Colonic mucosa (tissue), 4 donors: ENCODE measurements at regions not wholly inside any gene's neighbourhood (a gene's known extent, or its start where the extent isn't known, plus 50 kb on each side); places are given as distances from the start of the nearest gene placed in this dataset.

Experiments used
- DNase-seq: peaks from one replicate; pipeline ENCODE4 v3.0.0-alpha.2; 2020
- H3K27ac ChIP-seq: fragments of 200-600 bp; one replicate; pipeline ENCODE4 v1.8.0; 2021
- H3K27me3 ChIP-seq: fragments of 200-600 bp; one replicate; pipeline ENCODE4 v1.8.0; 2021
- H3K36me3 ChIP-seq: fragments of 200-600 bp; one replicate; pipeline ENCODE4 v1.8.0; 2021
- H3K4me1 ChIP-seq: fragments of 200-600 bp; one replicate; pipeline ENCODE4 v1.8.0; 2021; ENCODE audit warnings: mild to moderate bottlenecking
- H3K4me3 ChIP-seq: fragments of 200-600 bp; one replicate; pipeline ENCODE4 v1.8.0; 2021
- H3K9ac ChIP-seq, 2 donors: one replicate each; pipeline ENCODE4 v1.7.0; 2013; ENCODE audit warnings: control low read depth in 2 of 2, low read depth in 2 of 2, low read length in 2 of 2
- H3K9me3 ChIP-seq: fragments of 200-600 bp; one replicate; pipeline ENCODE4 v1.8.0; 2021
- CTCF ChIP-seq: fragments of 200-600 bp; IDR thresholded peaks from one replicate; pipeline ENCODE4 v1.8.0; 2022; ENCODE audit warnings: antibody characterized with exemption, mild to moderate bottlenecking
- intact Hi-C: fragments of 100-400 bp; cut with DNase I; formaldehyde crosslinking; loops from one replicate; pipeline ENCODE4 v1.14.1; 2022
- donor health status: healthy.
- donor health status: DM: no; HTN: no; CAD: no.
- donor health status: DM: no; HTN: no; CAD: no.

DNA sequence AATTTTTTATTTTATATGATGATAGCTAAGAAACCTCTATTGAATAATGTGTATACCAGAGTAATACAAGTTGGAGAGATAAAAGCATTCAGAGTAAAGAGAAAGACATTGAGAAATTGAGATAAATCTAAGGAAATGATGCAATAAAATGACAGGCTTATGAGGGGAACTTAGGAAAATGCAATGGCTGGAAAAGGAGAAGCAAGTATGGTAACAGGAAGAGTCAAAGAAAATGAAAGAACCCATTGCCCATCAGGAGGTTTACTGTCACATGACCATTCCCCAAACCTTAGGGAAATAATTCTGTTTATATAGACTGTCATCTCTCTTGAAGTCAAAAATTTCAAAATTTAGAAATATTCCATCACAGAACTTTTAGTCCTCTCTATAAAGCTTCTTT, 808.0 kb upstream of the PRR20A start:
- Histone ChIP-seq H3K9ac (no peak overlapping the region), H3K36me3 (no peaks in the 10 kb centered on the region), H3K4me3 (no peak overlapping the region), H3K27me3 (no peaks in the 10 kb centered on the region), H3K4me1 (no peaks in the 10 kb centered on the region), H3K27ac (no peak overlapping the region), H3K9me3 (no peaks in the 10 kb centered on the region)
- no peak for DNase-seq
- no peak for TF ChIP-seq CTCF
- intact Hi-C loops = no loop called here

DNA sequence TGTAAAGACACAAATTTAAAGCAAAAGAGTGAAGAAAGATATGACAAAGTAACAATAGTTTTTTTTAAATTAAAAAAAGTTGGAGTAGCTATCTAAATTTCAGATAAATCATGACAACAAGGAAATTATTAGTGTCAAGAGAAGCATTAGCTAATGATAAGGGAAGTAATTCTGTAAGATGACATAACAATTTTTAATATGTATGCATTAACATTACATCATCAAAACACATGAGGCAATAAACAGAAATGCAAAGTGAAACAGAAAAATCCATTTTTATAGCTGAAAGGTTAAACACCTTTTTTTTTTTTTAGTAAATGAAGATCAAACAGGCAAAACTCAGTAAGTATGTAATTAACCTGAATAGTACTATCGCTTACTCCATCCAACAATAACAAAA, 804.9 kb upstream of the PRR20A start:
- Histone ChIP-seq H3K27ac (no peak overlapping the region), H3K4me3 (no peak overlapping the region), H3K36me3 (no peaks in the 10 kb centered on the region), H3K27me3 (no peaks in the 10 kb centered on the region), H3K9me3 (no peaks in the 10 kb centered on the region), H3K4me1 (no peaks in the 10 kb centered on the region), H3K9ac (no peak overlapping the region)
- intact Hi-C loops = no loop called here
- no peak for TF ChIP-seq CTCF
- no peak for DNase-seq

GRCh38 chr13:56338421-56338820, 802.3 kb upstream of the PRR20A start:
- Histone ChIP-seq H3K4me1 (no peaks in the 10 kb centered on the region), H3K9ac (no peak overlapping the region), H3K36me3 (no peaks in the 10 kb centered on the region), H3K9me3 (no peaks in the 10 kb centered on the region), H3K27ac (no peak overlapping the region), H3K4me3 (no peak overlapping the region), H3K27me3 (no peaks in the 10 kb centered on the region)
- no peak for TF ChIP-seq CTCF
- intact Hi-C loops = no loop called here
- no peak for DNase-seq

- H3K27ac ChIP-seq = no peak overlapping the region
- no peak for TF ChIP-seq CTCF
Measured at GRCh38 chr13:56347014-56347413, 793.7 kb upstream of the PRR20A start.

DNA sequence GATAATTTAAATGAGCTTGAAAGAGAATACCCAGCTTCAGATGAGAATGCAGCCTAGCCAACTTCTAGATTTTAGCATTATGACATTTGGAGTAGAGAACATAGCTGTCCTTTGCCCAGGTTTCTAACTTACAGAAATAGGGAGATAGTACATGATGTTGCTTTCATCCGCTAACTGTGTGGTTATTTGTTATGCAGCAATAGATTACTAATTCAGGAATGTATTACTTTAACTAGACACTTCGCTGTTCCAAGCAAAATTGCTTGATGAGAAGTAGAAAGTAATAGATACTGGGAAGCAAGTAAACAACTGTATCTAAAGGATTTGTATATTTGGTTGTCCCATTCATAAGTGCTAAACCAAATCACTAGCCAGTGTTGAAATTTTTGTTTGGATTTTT, 790.9 kb upstream of the PRR20A start:
- no peaks in the 10 kb centered on the region for H3K36me3 ChIP-seq
- no peaks in the 10 kb centered on the region for H3K4me1 ChIP-seq
- no peak for DNase-seq
- TF ChIP-seq CTCF = no peak
- no peaks in the 10 kb centered on the region for H3K9me3 ChIP-seq
- H3K27ac ChIP-seq = no peak overlapping the region
- no peak overlapping the region for H3K9ac ChIP-seq
- H3K27me3 ChIP-seq = no peaks in the 10 kb centered on the region
- H3K4me3 ChIP-seq = no peak overlapping the region
- intact Hi-C loops = no loop called here

More at GRCh38 chr13:56347014-56347413, 793.7 kb upstream of the PRR20A start:
- Histone ChIP-seq H3K36me3 (no peaks in the 10 kb centered on the region), H3K4me3 (no peak overlapping the region), H3K4me1 (no peaks in the 10 kb centered on the region), H3K9me3 (no peaks in the 10 kb centered on the region), H3K27me3 (no peaks in the 10 kb centered on the region), H3K9ac (no peak overlapping the region)
- intact Hi-C loops = no loop called here
- no peak for DNase-seq

- Histone ChIP-seq H3K27me3 (no peaks in the 10 kb centered on the region), H3K36me3 (no peaks in the 10 kb centered on the region), H3K4me1 (no peaks in the 10 kb centered on the region), H3K4me3 (no peak overlapping the region), H3K9ac (no peak overlapping the region), H3K9me3 (no peaks in the 10 kb centered on the region), H3K27ac (no peak overlapping the region)
- DNase-seq = no peak
- TF ChIP-seq CTCF = no peak
- intact Hi-C loops = no loop called here
Measured at GRCh38 chr13:56351041-56351440, 789.7 kb upstream of the PRR20A start.
